Ishikawa (cell line): ENCODE measurements at regions not wholly inside any gene's neighbourhood (a gene's known extent, or its start where the extent isn't known, plus 50 kb on each side); places are given as distances from the start of the nearest gene placed in this dataset.

Experiments
- CEBPB ChIP-seq: IDR thresholded peaks from 2 replicates; pipeline ENCODE4 v1.6.1; 2012
- CREB1 ChIP-seq: IDR thresholded peaks from 2 replicates; pipeline ENCODE4 v1.6.1; 2012; ENCODE audit warnings: low read depth
- EGR1 ChIP-seq: IDR thresholded peaks from 2 replicates; pipeline ENCODE4 v1.6.1; 2012
- EP300 ChIP-seq: IDR thresholded peaks from 2 replicates; pipeline ENCODE4 v1.6.1; 2012; ENCODE audit warnings: borderline replicate concordance
- MAX ChIP-seq: IDR thresholded peaks from 2 replicates; pipeline ENCODE4 v1.6.1; 2012
- NFIC ChIP-seq: IDR thresholded peaks from 2 replicates; pipeline ENCODE4 v1.6.1; 2012
- RAD21 ChIP-seq: IDR thresholded peaks from 2 replicates; pipeline ENCODE4 v1.6.1; 2012; ENCODE audit warnings: low read depth
- REST ChIP-seq: IDR thresholded peaks from 2 replicates; pipeline ENCODE4 v1.6.1; 2012; ENCODE audit warnings: low read depth, mild to moderate bottlenecking
- TAF1 ChIP-seq: IDR thresholded peaks from 2 replicates; pipeline ENCODE4 v1.6.1; 2012; ENCODE audit warnings: low read depth, mild to moderate bottlenecking
- TCF12 ChIP-seq: IDR thresholded peaks from 2 replicates; pipeline ENCODE4 v1.6.1; 2012; ENCODE audit warnings: low read depth
- YY1 ChIP-seq: IDR thresholded peaks from 2 replicates; pipeline ENCODE4 v1.6.1; 2012; ENCODE audit warnings: low read depth
- ZBTB7A ChIP-seq: IDR thresholded peaks from 2 replicates; pipeline ENCODE4 v1.6.1; 2012; ENCODE audit warnings: low read depth

GRCh38 chr12:124676714-124677462 lies 109.5 kb upstream of the NCOR2 start:
- no peak for TF ChIP-seq CEBPB
- TF ChIP-seq EGR1, result no peak
- TF ChIP-seq NFIC, result no peak
- TF ChIP-seq TAF1, result no peak
- TF ChIP-seq EP300, result no peak
- TF ChIP-seq CREB1, result no peak
- no peak for TF ChIP-seq RAD21
- TF ChIP-seq YY1, result no peak
- no peak for TF ChIP-seq MAX
- TF ChIP-seq ZBTB7A, result no peak
- TF ChIP-seq TCF12, result no peak
- no peak for TF ChIP-seq REST
